Transverse colon (tissue), 4 donors: ENCODE measurements at regions not wholly inside any gene's neighbourhood (a gene's known extent, or its start where the extent isn't known, plus 50 kb on each side); places are given as distances from the start of the nearest gene placed in this dataset.

Source experiments
- CTCF ChIP-seq, 5 experiments: fragments of 200-600 bp in 3 of 5; fragments of 450-650 bp in 2 of 5; sonication (generic) in 3 of 5; IDR thresholded peaks; 1 replicate in 2 of 5; 2 replicates in 3 of 5; pipeline ENCODE4 v1.5.1; 2016 to 2017; ENCODE audit warnings: antibody characterized with exemption in 5 of 5, inconsistent platforms in 3 of 5, mild to moderate bottlenecking in 2 of 5, moderate library complexity in 1 of 5
- EP300 ChIP-seq: sonication (generic); formaldehyde crosslinking; IDR thresholded peaks from one replicate; pipeline ENCODE4 v1.6.1; 2017; ENCODE audit warnings: antibody characterized with exemption, low read depth
- POLR2A ChIP-seq: fragments of 450-650 bp; IDR thresholded peaks from one replicate; pipeline ENCODE4 v1.6.1; 2016; ENCODE audit warnings: antibody characterized with exemption, mild to moderate bottlenecking, moderate library complexity
- POLR2AphosphoS5 ChIP-seq, 3 donors: sonication (generic); formaldehyde crosslinking; IDR thresholded peaks; one replicate each; pipeline ENCODE4 v1.6.1; 2016; ENCODE audit warnings: antibody characterized with exemption in 3 of 3

GRCh38 chr9:522190-522589 lies 307.5 kb downstream of the DOCK8 start:
- no peak for TF ChIP-seq CTCF (IDR thresholded peaks at IDR 0.05)
- TF ChIP-seq EP300 = no peak
- no peak for TF ChIP-seq POLR2AphosphoS5 (IDR thresholded peaks at IDR 0.05)
- no peak for TF ChIP-seq POLR2A
